ENCODE measurements at regions not wholly inside any gene's neighbourhood (a gene's known extent, or its start where the extent isn't known, plus 50 kb on each side); places are given as distances from the start of the nearest gene placed in this dataset.
"Not testable (repeated sequence)": the region's sequence is repeated elsewhere in the genome, so short reads cannot be mapped to it uniquely, and the experiment has no call there.

GRCh38 chr1:173330952-173331548, 123.9 kb upstream of the TNFSF4 start:
- not testable (repeated sequence) for TF ChIP-seq CTCF (IDR thresholded peaks at IDR 0.05 in 2 of 3, conservative IDR thresholded peaks at IDR 0.05 in 1 of 3; ENCODE audit: borderline replicate concordance in 1 of 3, insufficient read depth in 1 of 3, low read depth in 2 of 3, low read length in 2 of 3); POLR2A (IDR thresholded peaks at IDR 0.05; ENCODE audit: borderline replicate concordance, extremely low read depth, insufficient read depth, insufficient read length); ATF3 (IDR thresholded peaks at IDR 0.05); MAX (IDR thresholded peaks at IDR 0.05); SIN3A (IDR thresholded peaks at IDR 0.05; ENCODE audit: low read depth)
